Ishikawa (cell line): ENCODE measurements at regions not wholly inside any gene's neighbourhood (a gene's known extent, or its start where the extent isn't known, plus 50 kb on each side); places are given as distances from the start of the nearest gene placed in this dataset.

Experiments used
- CEBPB ChIP-seq: IDR thresholded peaks from 2 replicates; pipeline ENCODE4 v1.6.1; 2012
- CREB1 ChIP-seq: IDR thresholded peaks from 2 replicates; pipeline ENCODE4 v1.6.1; 2012; ENCODE audit warnings: low read depth
- FOXM1 ChIP-seq: IDR thresholded peaks from 2 replicates; pipeline ENCODE4 v1.6.1; 2012; ENCODE audit warnings: low read depth, borderline replicate concordance
- NFIC ChIP-seq: IDR thresholded peaks from 2 replicates; pipeline ENCODE4 v1.6.1; 2012
- RAD21 ChIP-seq: IDR thresholded peaks from 2 replicates; pipeline ENCODE4 v1.6.1; 2012; ENCODE audit warnings: low read depth
- TAF1 ChIP-seq: IDR thresholded peaks from 2 replicates; pipeline ENCODE4 v1.6.1; 2012; ENCODE audit warnings: low read depth, mild to moderate bottlenecking
- TF ChIP-seq, protein P1 (sequence below): IDR thresholded peaks from 2 replicates; pipeline ENCODE4 v1.6.1; 2012

DNA sequence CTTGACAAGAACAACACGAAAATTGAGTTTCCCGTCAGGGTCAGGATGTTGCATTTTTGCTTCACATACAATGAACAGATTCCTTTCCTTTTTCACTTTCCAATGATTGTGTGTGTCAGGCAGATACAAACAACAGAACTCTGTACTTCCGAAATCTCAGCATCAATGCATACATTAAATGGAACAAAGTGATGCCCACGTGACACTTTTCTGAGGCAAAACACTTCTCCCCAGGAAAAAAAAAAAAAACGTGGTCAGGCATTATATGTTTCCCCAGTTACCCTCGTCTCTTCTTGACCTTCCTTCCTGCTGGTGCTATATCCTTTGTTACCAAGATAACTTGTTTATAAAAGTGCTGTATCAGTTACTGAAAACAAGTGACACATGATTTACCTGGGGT is 181.8 kb downstream of the ZNF281 start:
- no peak for TF ChIP-seq TAF1
- no peak for TF ChIP-seq CEBPB
- TF ChIP-seq RAD21: no peak
- TF ChIP-seq, protein P1, sequence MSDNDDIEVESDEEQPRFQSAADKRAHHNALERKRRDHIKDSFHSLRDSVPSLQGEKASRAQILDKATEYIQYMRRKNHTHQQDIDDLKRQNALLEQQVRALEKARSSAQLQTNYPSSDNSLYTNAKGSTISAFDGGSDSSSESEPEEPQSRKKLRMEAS: no peak
- no peak for TF ChIP-seq NFIC
- no peak for TF ChIP-seq CREB1
- no peak for TF ChIP-seq FOXM1
